Brain microvascular endothelial cell (primary cell): ENCODE measurements at regions not wholly inside any gene's neighbourhood (a gene's known extent, or its start where the extent isn't known, plus 50 kb on each side); places are given as distances from the start of the nearest gene placed in this dataset.
"Not testable (repeated sequence)": the region's sequence is repeated elsewhere in the genome, so short reads cannot be mapped to it uniquely, and the experiment has no call there.

Source experiments
- DNase-seq: peaks from one replicate; pipeline ENCODE4 v3.0.0-alpha.2; 2020
- H3K27ac ChIP-seq: fragments of 250-450 bp; sonication (Bioruptor Pico); 2 replicates; pipeline ENCODE4 v1.5.1; 2020; ENCODE audit warnings: mild to moderate bottlenecking, moderate library complexity
- H3K27me3 ChIP-seq: fragments of 250-450 bp; sonication (Bioruptor Pico); replicated peaks from 2 replicates; pipeline ENCODE4 v1.5.1; 2020; ENCODE audit warnings: mild to moderate bottlenecking
- H3K36me3 ChIP-seq: fragments of 250-450 bp; sonication (Bioruptor Pico); replicated peaks from 2 replicates; pipeline ENCODE4 v1.5.1; 2020; ENCODE audit warnings: mild to moderate bottlenecking
- H3K4me3 ChIP-seq: 2 replicates; pipeline ENCODE4 v1.5.1; 2011; ENCODE audit warnings: low read depth, mild to moderate bottlenecking, control low read depth, low read length, moderate library complexity
- in situ Hi-C: cut with HindIII; loops from 2 replicates; pipeline ENCODE4 v1.10.0; 2017; ENCODE audit warnings: low sequenced_read_pairs, low pct_ligation_motif_present
- TF ChIP-seq, protein P1 (sequence below): IDR thresholded peaks from 2 replicates; pipeline ENCODE4 v1.5.1; 2011; ENCODE audit warnings: low read depth, mild to moderate bottlenecking, moderate library complexity, low read length, control low read depth, inconsistent platforms; ENCODE audit errors: missing control alignments

DNA sequence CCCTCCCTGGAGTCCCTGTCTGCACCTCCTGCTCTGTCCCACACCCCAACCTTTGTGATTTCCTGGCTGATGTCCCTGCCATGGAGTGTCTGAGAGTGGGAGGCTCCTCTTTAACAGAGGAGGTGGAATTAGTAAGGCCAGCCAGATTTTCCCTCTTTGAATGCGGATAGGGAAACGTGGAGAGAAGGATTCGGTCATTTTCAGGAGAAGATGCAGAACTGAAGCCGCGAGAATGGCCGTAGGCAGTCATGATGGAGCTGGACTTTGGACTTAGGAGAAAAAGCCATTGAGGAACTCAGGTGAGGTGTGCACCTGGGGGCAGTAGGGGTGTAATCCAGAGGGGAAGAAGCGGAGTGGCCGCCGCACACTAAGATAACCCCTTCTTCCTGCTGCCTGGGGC lies 138.1 kb upstream of the ATP10A start:
- H3K36me3 ChIP-seq: no peaks in the 10 kb centered on the region
- no peak overlapping the region for H3K27ac ChIP-seq
- TF ChIP-seq, protein P1, sequence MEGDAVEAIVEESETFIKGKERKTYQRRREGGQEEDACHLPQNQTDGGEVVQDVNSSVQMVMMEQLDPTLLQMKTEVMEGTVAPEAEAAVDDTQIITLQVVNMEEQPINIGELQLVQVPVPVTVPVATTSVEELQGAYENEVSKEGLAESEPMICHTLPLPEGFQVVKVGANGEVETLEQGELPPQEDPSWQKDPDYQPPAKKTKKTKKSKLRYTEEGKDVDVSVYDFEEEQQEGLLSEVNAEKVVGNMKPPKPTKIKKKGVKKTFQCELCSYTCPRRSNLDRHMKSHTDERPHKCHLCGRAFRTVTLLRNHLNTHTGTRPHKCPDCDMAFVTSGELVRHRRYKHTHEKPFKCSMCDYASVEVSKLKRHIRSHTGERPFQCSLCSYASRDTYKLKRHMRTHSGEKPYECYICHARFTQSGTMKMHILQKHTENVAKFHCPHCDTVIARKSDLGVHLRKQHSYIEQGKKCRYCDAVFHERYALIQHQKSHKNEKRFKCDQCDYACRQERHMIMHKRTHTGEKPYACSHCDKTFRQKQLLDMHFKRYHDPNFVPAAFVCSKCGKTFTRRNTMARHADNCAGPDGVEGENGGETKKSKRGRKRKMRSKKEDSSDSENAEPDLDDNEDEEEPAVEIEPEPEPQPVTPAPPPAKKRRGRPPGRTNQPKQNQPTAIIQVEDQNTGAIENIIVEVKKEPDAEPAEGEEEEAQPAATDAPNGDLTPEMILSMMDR: no peak
- no peak for DNase-seq
- H3K27me3 ChIP-seq: no peaks in the 10 kb centered on the region
- in situ Hi-C loops: no loop called here
- no peak overlapping the region for H3K4me3 ChIP-seq

DNA sequence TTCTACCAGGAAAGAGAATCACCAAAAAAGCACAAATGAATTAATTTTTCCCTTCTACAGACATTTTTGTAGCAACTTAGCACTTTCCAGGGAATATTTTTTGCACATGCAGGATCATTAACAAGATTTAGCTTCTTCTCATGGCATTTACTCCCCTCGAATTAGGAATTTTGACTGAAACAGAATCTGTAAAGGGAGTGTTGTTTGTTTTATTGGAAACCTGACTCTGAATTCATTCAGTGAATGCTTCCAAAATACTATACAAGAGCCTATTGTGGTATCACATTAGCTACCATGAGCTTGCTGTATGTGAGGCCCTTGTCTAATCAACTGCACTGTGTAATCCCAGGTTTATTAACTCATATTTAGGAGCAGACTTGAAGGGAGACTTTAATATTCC lies 130.4 kb upstream of the ATP10A start:
- H3K27ac ChIP-seq: no peak overlapping the region
- no peak for DNase-seq
- H3K4me3 ChIP-seq: no peak overlapping the region
- H3K36me3 ChIP-seq: no peaks in the 10 kb centered on the region
- TF ChIP-seq, protein P1: no peak
- no peaks in the 10 kb centered on the region for H3K27me3 ChIP-seq
- in situ Hi-C loops: no loop called here

DNA sequence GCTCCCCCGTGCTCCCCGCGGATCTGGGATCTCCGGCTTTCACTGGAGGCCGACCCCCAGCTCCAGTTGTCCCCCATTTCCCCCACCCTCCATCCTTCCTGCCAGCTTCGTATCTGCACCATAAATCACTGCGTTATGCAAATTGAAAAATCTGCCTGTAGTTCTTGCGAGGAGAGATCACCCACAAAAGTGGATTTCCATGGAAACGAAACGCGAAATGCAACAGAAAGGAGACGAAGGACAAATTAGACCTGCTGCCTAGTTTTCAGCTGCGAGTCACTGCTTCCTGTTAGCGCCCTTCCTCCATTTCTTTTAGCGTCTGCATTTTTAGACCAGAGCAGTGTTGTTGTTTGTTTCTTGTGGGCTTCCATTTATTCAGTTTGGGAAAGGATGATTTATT lies 127.1 kb upstream of the ATP10A start:
- no peaks in the 10 kb centered on the region for H3K27me3 ChIP-seq
- H3K36me3 ChIP-seq: no peaks in the 10 kb centered on the region
- no peak overlapping the region for H3K27ac ChIP-seq
- no peak for DNase-seq
- TF ChIP-seq, protein P1: no peak
- H3K4me3 ChIP-seq: no peak overlapping the region
- in situ Hi-C loops: no loop called here

DNA sequence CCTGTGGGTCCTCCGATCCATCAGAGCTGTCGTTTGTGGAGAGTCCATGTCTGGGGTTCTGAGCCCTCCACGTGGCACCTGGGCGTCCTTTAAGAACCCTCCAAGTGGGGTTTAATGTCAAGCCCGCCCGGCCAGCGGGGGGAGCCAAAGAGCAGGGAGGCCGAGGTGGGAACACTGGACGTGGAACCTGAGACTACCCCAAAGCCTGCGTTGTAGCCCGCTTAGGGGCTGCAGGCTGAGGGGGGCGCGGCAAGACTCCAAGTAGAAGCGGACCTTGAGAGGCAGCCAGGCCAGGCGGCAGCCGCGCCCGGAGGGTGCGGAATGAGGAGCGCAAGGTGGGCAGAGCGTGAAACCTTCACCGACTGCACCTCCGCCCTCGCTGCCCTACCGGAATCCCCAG lies 126.2 kb upstream of the ATP10A start:
- Histone ChIP-seq H3K27me3 (no peaks in the 10 kb centered on the region), H3K27ac (no peak overlapping the region), H3K36me3 (no peaks in the 10 kb centered on the region), H3K4me3 (no peak overlapping the region)
- in situ Hi-C loops: no loop called here
- TF ChIP-seq, protein P1: no peak
- no peak for DNase-seq

DNA sequence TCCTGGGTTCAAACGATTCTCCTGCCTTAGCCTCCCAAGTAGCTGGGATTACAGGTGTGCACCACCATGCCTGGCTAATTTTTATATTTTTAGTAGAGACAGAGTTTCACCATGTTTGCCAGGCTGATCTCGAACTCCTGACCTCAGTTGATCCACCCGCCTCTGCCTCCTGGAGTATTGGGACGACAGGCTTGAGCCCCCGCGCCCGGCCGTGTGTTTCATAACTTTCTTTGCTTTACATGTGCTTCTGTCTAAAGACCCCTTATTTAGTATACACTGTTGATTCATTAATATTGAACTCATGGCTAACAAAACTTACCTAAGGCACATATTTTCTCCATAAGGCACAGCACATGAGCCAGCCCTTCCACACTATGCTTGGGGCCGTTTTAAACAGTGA lies 125.6 kb upstream of the ATP10A start:
- in situ Hi-C loops, H3K4me3 ChIP-seq, H3K36me3 ChIP-seq, H3K27me3 ChIP-seq, H3K27ac ChIP-seq, DNase-seq: not testable (repeated sequence)

DNA sequence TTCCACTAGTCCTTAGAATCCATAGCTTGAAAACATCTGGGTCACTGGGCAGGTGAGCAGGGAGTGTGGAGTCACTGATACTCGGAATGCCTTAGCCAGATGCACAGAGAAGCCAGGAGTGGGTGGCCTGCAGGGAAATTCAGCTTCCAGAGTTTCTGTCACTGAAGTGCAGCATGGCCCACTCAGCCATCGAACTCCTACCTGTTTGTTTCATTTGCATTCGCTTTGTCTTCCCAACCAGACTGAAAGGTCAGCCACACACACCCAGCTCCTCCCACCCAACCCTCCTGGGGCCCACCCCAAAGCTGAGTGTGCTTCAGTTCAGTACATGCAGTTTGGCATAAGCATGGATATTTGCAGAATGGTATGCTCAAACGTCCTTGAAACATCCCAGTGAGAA lies 124.5 kb upstream of the ATP10A start:
- DNase-seq: no peak
- no peak overlapping the region for H3K27ac ChIP-seq
- H3K27me3 ChIP-seq: no peaks in the 10 kb centered on the region
- no peak overlapping the region for H3K4me3 ChIP-seq
- TF ChIP-seq, protein P1: no peak
- in situ Hi-C loops: no loop called here
- no peaks in the 10 kb centered on the region for H3K36me3 ChIP-seq
